Retinal pigment epithelial cell (primary cell): ENCODE measurements at regions not wholly inside any gene's neighbourhood (a gene's known extent, or its start where the extent isn't known, plus 50 kb on each side); places are given as distances from the start of the nearest gene placed in this dataset.
A peak's percentile ranks its signal among the peaks of the same experiment; 100 is the strongest.

Source experiments
- DNase-seq: peaks from one replicate; pipeline ENCODE4 v3.0.0-alpha.2; 2010; ENCODE audit warnings: low read depth
- H3K4me3 ChIP-seq: 2 replicates; pipeline ENCODE4 v1.5.1; 2011; ENCODE audit warnings: mild to moderate bottlenecking, low read length, control low read depth, moderate library complexity
- TF ChIP-seq, protein P1 (sequence below): conservative IDR thresholded peaks from 2 replicates; pipeline ENCODE4 v1.5.1; 2011; ENCODE audit warnings: low read depth, low read length, control low read depth, inconsistent platforms

DNA sequence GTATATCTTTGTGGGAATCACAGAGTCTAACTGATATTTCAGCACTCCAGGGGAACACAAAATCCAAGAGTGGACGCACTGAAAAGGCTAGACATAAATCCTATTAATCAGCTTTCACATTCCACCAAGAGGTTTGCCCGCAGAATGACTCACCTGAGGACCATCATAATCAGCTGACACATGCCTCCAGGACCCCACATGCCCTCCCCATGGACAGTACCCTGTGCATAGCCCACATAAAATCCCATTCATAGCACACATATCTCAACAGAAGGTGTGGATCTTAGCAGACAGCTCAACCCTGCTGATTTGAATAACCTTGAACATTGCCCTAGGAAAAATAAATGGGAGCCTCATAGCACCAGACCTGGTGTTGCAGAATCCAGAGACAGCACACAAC lies 246.8 kb upstream of the TENT5A start:
- TF ChIP-seq, protein P1, sequence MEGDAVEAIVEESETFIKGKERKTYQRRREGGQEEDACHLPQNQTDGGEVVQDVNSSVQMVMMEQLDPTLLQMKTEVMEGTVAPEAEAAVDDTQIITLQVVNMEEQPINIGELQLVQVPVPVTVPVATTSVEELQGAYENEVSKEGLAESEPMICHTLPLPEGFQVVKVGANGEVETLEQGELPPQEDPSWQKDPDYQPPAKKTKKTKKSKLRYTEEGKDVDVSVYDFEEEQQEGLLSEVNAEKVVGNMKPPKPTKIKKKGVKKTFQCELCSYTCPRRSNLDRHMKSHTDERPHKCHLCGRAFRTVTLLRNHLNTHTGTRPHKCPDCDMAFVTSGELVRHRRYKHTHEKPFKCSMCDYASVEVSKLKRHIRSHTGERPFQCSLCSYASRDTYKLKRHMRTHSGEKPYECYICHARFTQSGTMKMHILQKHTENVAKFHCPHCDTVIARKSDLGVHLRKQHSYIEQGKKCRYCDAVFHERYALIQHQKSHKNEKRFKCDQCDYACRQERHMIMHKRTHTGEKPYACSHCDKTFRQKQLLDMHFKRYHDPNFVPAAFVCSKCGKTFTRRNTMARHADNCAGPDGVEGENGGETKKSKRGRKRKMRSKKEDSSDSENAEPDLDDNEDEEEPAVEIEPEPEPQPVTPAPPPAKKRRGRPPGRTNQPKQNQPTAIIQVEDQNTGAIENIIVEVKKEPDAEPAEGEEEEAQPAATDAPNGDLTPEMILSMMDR = no peak

DNA sequence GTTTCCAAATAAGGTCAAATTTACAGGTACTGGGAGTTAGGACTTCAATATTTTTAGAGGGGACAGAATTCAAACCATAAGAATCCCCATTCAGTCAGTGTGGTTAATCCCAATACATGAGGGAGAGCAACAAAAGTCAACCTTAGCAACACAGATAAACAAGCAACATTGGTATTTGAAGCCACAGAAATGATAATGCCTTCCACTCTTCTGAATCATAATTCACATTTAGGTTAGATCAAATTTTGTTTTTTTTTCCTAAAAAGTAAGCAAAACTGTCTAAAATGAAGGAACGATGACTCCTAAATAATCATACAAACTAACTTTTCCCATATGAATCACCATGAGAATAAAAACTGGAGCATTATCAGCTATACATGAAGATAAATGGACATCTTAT lies 246.0 kb upstream of the TENT5A start:
- DNase-seq = no peak
- no peak overlapping the region for H3K4me3 ChIP-seq
- TF ChIP-seq, protein P1 = no peak

More for the DNA sequence above, 246.8 kb upstream of the TENT5A start:
- DNase-seq = peak; percentile 78
- H3K4me3 ChIP-seq = no peak overlapping the region

DNA sequence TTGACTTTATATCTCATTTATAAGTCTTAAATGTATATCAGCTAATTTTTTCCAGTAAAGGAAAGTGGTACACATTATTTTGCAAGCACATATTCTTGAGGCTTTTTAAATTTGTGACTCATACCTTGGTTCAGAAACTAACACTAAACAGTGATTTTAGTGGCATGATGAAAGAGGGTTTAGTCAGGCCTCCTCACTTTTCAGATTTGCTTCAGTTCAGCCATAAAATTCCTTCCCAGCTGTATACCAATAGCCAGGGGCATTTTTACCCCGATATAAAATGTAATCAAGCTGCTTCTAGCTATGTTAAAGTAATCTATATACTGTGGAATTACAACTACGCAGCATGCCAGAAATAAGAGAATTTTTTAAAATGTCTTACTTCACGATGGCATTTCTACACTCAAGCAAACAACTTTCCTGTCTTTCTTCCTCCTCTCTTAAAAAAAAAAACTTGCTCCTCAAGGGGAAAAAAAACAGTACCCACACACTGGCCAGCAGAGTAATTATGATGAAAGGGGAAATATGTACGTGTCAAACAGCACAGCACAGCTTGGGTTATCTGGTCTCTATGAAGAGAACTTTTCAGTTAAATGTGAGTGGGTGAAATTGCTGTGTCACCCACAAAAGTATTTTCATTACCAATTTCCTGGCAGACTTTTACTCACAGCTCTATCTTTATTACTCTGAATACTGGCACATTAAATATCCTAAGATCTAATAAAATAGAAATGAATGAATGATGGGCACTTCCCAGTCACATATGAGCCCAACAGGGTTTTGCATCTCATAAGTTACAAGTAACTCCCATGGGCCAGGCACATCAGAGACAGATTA lies 244.8 kb upstream of the TENT5A start:
- no peak for DNase-seq
- no peak overlapping the region for H3K4me3 ChIP-seq
- TF ChIP-seq, protein P1 = no peak

DNA sequence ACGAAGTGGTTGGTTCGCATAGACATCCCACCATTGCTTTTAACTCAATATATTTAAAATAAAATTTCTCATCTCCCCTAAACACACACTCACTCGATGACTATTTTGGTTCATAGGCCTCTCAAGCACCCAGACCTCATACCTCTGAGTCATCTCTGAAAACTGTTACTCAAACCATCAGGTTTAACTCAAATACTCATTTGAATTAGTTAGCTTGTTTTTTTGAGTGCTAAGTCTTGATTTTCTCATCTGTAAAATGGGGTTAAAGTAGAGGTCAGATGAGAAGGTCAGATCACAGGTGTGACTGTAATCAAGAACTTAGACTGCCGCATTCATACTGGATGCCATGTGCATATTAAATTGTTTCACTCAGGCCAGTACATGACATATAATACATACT lies 243.9 kb upstream of the TENT5A start:
- DNase-seq = no peak
- no peak overlapping the region for H3K4me3 ChIP-seq
- TF ChIP-seq, protein P1 = no peak

DNA sequence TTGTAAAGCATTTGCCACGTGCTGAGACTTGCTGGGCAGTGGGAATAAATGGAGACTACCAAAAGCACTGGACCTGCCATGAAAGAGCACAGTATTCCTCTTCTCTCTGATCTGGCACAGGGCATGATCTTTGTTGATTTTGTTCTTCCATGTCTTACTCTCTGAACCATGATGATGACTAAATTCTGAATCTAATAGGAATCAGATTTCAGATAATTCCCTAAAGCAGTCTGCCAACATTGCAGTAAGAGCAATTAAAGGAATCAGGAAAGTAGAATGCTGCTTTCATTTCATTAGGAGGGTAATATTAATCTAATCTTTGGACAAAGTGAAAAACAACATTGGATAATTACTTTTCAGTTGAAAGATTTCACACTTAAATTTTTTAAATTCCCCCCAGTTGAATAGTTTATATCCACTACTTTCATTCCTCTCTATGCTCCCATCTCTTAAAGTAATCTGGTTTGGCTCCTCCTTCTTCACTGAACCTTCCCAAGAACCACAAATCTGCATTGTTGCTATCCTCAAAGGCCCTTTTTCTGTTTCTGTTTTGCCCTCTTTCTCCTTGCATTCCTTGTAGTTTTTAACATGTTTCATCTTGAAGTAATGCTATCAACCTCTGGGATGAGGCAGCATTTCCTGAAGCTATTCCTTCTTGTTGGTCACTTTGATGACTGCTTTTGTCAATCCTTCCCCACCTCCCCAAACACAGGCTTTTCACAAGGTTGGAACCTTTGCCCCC lies 243.2 kb upstream of the TENT5A start:
- H3K4me3 ChIP-seq = no peak overlapping the region
- DNase-seq = peak; percentile 78
- TF ChIP-seq, protein P1 = no peak

DNA sequence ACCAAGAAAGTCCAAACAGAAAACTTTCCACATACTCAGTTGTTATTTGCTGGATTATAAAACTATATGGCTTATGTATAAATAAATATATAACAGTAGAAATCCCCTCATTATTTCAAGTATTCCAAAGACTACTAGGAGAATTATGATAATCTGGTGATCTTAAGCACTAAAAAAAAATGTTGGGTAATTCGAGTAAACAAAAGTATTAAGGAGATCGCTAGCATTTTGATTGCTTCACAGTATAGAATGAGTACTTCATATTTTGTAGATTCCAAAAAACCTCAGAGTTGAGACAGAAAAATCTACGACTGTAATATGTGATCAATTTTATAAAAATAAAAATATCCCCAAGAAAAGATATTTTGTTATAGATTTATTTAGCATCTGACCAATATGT lies 236.4 kb upstream of the TENT5A start:
- no peak for DNase-seq
- H3K4me3 ChIP-seq = no peak overlapping the region
- TF ChIP-seq, protein P1 = no peak

DNA sequence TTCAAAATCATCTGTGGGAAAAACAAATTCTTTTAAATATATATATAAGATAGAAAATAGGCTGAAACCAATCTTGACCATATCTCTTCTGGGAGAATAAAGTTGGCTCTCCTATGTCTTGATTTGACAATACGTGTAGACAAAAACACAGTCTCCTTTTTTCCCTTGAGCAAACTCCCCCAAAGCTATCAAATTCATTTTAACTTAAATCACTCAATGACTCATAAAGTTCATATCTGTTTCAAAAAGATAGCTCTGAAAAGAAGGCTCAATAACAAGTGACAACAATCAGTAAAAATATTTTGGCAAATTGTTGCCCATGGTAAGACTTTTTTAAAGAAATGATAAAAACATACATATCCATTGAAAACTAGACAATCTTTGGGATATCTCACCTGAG lies 236.0 kb upstream of the TENT5A start:
- no peak overlapping the region for H3K4me3 ChIP-seq
- TF ChIP-seq, protein P1 = no peak
- DNase-seq = no peak
